PC-9 (cell line): ENCODE measurements at regions not wholly inside any gene's neighbourhood (a gene's known extent, or its start where the extent isn't known, plus 50 kb on each side); places are given as distances from the start of the nearest gene placed in this dataset.

ENCODE experiments used
- CTCF ChIP-seq: fragments of 200-600 bp; sonication (generic); conservative IDR thresholded peaks from 2 replicates; pipeline ENCODE4 v1.6.1; 2017; ENCODE audit warnings: mixed run types, antibody characterized with exemption, mild to moderate bottlenecking, moderate library complexity
- EZH2 ChIP-seq: fragments of 200-600 bp; sonication (generic); IDR thresholded peaks from 2 replicates; pipeline ENCODE4 v1.8.0; 2017; ENCODE audit warnings: antibody characterized with exemption, low read depth

GRCh38 chr3:40723083-40723660 is 198.4 kb downstream of the ZNF621 start:
- TF ChIP-seq CTCF (no peak), EZH2 (no peak)
